Breast epithelium (tissue), 3 donors: ENCODE measurements at regions not wholly inside any gene's neighbourhood (a gene's known extent, or its start where the extent isn't known, plus 50 kb on each side); places are given as distances from the start of the nearest gene placed in this dataset.
"Not testable (repeated sequence)": the region's sequence is repeated elsewhere in the genome, so short reads cannot be mapped to it uniquely, and the experiment has no call there.

Source experiments
- CTCF ChIP-seq, 3 donors: fragments of 450-650 bp; IDR thresholded peaks; one replicate each; pipeline ENCODE4 v1.5.1; 2016 to 2017; ENCODE audit warnings: antibody characterized with exemption in 3 of 3, mild to moderate bottlenecking in 3 of 3, moderate library complexity in 3 of 3
- POLR2A ChIP-seq: fragments of 450-650 bp; IDR thresholded peaks from one replicate; pipeline ENCODE4 v1.6.1; 2016; ENCODE audit warnings: antibody characterized with exemption, mild to moderate bottlenecking, moderate library complexity
- POLR2AphosphoS5 ChIP-seq, 3 donors: sonication (generic); formaldehyde crosslinking; IDR thresholded peaks; one replicate each; pipeline ENCODE4 v1.6.1; 2017; ENCODE audit warnings: antibody characterized with exemption in 3 of 3

- TF ChIP-seq CTCF (IDR thresholded peaks at IDR 0.05); POLR2AphosphoS5 (IDR thresholded peaks at IDR 0.05); POLR2A: not testable (repeated sequence)
These were observed 150.8 kb upstream of the MED13 start for GRCh38 chr17:62215891-62216290.
